CD4-positive, alpha-beta T cell treated with Interleukin-15 for 4 hours (primary cell): ENCODE measurements at regions not wholly inside any gene's neighbourhood (a gene's known extent, or its start where the extent isn't known, plus 50 kb on each side); places are given as distances from the start of the nearest gene placed in this dataset.

Experiments
- DNase-seq: peaks from one replicate; pipeline ENCODE4 v3.0.0-alpha.2; 2020; ENCODE audit warnings: low spot score

DNA sequence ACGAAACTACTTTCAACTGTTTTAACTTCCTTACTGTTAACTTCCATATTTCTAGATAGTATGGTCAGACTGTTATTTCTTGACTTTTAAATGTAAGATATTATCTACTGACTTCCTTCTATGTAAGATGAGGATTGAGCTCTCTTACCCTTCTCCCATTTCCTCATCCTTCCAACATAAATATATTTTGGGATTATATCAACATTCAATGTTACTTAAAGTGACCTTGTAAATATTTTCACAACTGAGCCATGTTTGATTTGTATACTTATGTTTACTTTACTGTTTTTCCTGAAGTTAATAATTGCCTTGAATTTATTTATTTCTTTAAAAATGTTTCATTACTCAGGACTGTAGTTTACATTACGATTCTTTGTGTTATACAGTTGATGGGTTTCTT, 148.7 kb downstream of the ZIC5 start:
- no peak for DNase-seq

DNA sequence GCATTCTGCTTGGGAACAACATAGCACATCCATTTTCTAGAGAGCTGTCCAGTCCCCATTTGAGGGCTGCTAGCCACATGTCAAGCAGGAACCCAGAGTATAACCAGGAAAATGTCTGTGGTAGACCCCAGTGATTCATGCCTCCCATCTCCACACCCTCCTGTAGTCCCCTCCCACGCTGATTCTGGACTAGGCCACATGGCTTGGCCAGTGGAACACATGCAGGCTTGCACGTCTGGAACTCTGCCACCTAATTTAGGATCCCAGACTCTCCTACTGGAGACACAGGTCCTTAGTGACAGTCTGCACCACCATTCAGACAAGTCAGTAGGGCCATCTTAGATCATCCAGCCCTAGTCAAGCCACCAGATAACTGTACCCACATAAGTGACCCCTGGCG, 149.8 kb downstream of the ZIC5 start:
- DNase-seq = no peak

DNA sequence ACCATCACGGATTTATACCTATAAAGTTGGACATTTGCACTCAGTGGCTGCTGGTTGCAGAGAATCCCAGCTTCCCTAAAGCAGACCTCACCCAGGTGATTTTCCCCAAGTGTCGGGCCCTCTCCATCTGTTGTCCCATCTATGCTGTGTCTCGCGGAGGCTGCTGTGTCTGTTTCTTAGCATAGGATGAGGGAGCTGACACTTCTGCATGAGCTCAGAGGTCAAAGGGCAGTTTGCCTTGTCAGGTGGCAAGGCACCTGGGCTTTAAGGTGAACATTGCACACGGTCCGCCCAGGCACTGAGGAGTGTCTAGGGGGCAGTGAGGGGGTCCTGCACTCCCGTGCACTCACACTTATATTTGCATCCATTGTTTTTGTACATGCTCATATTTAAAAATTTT, 151.6 kb downstream of the ZIC5 start:
- no peak for DNase-seq

DNA sequence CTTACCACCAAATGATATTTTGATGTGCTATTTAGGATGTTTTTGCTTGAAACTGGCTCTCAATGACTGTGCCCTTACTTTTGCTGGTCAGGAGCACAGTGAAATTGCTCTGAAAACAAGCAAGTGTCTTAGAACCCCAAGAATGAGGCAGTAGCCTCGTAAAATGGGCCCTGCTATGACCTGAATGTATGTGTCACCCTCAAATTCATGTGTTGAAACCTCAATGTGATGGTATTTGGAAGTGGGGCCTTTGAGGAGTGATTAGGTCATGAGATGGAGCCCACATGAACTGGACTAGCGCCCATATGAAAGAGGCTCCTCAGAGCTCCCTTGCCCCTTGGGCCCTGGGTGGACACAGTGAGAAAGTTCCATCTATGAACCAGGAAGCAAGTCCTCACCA, 155.2 kb downstream of the ZIC5 start:
- DNase-seq = no peak

DNA sequence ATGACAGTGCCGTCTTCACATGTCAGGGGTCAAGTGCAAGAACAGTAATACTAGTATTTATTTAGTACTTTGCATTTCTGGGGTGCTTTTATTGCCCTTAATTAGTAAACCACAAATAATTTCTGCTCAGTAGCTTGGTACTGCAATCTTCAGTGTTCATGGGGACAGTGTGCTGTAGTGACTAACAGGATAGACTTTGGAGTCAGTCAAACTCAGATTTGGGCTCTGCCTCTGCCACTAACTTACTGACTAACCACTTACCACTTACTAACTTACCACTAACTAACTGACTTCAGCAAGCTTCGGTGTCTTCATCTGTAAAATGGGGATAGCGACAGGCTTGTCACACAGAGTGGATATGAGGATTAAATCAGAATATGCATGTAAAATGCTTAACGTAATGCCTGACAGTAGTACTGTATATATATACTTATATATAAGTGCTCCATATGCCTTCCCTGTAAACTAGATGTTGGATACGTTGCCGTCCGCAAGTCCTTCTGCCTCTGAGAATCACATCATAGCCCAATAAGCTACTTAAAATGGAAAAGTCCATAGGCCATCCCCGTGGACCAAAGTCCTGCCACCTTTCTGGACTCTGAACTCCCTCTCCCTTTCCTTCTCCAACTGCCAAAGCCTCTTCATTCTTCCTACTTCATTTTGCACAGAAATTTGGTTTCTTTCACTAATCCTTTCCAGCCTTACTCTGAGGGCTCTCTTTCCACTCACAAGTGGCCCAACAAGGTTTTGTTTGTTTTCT, 158.1 kb downstream of the ZIC5 start:
- no peak for DNase-seq

DNA sequence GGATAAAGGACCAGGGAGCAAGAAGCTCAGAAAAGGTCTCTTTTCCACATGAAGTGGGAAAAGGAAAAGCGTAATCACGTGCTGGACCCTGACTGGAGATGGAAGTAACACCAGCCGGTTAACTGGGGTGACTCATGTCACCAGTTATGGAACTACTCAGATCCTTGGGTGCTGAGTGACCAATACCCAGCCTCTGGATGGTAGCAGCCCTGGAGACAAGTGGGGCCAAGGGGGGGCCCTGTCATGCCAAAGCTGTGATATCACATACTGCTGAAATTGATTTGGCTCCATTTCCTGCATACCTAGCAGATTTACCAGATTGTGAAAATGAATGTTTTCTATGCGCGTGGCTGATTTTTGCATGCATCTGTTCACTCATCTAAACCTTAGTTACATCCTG, 158.9 kb downstream of the ZIC5 start:
- DNase-seq = no peak

DNA sequence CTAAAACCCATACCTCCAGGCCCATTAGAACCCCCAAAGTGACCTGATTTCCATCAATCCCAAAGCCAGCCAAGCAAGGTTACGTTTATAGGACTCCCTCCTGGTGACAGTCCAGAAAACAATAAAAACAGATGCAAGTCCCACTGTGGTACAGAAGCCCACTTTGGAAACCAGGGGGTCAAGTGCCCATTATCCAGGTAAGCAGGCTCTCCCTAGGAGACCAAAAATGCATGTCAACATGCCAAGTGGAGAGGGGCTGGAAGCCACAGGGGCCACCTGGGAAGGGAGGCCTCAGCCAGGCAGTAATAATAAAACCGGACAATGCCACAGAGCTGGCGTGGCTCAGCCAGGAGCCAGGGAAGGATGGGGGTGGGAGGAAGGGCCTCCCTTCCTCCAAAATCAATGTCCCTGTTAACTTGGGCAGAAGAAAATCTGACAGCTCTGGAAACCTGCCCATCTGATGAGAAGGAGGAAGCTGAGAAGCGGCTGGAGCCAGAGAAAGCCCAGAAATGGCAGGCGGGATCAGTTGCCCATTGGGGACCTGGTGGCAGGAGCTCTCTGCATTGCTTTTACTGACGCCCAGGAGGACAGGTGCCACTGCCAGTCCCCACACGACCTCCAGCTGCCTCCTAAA, 160.4 kb downstream of the ZIC5 start:
- no peak for DNase-seq

DNA sequence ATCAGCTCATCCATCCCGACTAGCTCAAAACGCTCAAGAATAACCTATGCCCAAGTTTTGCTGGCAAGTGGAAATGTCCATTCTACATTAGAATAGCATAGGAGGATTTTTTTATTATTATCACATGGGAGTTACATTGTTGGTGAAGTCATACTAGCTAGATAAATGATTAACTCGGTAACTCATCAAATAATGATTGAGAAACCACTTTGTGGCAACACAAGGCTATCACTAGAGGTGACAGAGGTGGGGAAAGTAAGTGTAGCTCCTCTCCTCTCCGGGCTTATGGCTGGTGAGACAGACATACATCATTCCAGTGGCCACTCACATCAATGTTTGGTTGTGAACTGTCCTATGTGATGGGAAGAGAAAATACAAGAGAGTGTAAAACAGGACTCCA, 161.6 kb downstream of the ZIC5 start:
- DNase-seq = no peak

DNA sequence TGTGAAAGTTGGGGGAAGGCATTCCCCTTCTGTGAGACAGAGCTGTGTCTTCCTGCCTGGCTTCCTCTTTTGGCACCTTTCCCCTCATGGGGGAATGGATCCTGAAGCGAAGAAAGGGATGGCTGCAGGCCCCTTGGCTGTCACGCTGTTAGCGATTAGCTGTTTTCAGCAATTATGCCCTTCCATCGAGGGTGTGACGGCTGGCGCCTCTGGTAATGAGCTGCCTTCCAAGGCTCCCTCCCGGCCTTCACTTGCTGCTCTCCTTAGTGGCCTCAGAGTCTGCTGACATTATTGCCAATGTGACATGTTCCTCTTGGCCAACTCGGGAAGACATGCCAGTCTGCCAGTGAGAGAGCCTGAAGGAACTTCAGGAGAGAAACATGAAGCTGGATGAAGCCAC, 162.1 kb downstream of the ZIC5 start:
- no peak for DNase-seq

DNA sequence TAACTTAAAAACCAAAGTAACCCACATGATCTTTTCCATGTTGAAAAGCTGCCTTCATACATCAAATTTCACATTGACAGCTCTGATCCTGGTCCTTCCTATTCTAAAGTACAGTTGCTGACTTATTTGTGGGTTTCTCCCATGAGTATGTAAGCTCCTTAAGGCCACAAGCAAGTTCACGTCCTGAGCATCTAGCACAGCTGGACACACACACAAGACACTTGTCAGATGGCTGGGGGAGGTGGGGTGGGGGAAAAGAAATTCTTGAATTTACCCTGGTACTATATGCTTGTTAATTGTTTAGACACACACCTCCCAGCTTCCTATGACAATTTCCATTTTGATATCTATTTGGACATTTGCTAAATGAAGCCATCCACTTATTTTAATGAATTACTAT, 162.8 kb downstream of the ZIC5 start:
- DNase-seq = no peak

DNA sequence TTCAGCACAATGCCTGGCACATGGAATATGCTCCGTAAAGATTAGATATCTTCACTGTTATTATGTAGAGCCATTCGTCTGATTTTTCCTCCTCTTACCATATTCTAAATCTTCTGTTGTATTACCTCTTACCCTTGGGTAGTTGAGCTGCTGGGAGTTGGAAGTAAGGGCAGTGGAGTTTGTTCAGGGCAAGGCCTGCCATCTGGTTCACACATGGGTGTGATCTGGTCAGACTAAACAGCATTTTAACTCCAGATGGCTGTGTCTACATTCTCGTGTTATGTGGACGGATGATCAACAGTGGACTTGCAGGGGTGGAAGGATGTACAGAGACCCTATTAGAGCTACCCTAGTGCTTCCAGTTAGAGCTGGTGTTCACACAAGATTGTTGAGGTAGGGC, 164.9 kb downstream of the ZIC5 start:
- DNase-seq = no peak

DNA sequence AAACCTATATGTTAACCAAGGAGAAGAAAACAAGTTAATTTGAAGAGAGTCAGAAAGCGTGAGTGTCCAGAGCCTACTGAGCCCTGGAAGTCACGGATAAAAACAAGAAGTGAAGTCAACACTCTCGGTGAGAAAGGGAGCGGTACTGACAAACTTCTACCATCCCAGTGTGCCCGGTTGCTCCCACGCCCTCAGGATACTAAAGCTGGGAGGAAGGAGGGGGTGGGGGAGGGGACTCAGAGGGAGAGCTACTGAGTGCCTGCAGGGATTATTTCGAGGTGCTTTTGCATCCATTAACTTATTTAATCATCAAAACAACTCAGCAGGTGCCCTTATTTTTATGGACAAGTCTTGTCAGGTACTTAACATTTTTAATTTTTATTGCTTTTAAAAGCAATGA, 166.2 kb downstream of the ZIC5 start:
- DNase-seq = no peak

DNA sequence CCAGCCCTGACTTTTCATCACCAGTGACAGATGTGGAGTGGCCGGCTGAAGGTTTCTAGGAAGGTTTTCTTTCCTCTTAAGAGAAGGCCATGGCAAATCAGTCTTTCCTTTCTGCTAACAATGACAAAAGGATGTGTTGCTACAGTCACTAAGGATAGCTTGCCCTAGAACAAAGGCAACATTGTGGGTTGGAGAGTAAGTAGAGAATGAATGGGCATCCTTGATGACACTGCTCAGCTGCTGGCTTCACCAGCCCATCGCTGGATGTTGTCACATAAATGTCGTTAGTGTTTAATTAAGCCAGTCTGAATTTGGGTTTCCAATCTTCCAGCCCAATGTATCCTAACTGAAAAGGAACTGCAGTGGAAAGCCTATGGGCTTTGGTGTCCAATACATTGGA, 168.4 kb downstream of the ZIC5 start:
- no peak for DNase-seq

DNA sequence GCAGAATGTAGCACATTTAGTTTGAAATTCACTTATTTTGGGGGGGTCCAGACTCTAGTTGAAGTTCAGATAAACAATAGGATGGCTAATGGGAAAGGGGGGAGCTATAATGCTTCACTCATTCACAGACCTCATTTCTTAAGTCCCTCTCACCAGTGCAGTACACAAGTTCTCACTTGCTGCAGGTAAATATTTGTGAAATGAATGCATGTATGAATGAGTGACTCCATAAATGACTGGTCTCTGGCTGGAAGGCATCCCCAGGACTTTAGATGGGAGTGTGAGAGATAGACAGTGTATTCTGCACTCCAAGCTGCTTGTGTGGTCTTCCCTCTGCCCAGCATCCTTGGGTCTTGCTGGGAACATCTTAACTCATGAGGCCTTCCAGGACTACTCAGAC, 169.2 kb downstream of the ZIC5 start:
- DNase-seq = no peak

DNA sequence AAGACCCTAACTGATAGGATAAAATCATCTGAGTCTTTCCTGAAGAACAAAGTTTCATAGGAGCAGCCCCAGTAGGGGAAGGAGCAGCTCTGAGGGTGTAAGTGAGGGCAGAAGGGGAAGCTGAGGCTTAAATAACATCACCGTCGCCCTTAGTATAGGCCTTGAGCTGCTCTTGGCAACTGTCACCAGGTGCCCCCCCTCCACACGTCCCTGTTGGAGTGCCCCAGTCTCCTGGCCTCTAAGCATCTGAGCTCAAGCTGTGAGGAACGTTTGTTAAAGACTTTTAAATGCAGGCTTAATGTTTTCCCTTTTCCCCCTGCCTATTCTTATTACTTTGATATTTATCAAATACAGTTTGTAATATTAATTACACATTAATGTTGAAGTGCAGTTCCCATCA, 170.6 kb downstream of the ZIC5 start:
- no peak for DNase-seq

DNA sequence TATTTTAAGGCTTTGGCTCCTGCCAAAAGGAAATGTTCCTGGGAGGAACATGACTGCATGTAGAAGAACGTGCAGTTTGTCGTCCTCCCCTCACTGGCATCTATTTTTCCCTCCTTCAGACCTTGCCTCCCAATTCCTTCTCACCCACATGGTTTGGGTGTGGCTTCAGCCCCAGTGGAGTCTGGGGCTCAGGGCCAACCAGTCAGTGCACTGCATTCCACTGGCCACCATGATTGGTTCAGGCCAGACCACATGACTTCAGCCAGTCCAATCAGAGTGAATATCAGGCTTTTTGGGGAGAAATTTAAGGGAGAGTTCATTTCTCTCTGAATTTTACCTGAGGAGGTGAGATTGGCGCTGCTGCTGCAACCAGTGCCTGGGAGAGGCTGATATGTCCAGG, 171.6 kb downstream of the ZIC5 start:
- DNase-seq = no peak

DNA sequence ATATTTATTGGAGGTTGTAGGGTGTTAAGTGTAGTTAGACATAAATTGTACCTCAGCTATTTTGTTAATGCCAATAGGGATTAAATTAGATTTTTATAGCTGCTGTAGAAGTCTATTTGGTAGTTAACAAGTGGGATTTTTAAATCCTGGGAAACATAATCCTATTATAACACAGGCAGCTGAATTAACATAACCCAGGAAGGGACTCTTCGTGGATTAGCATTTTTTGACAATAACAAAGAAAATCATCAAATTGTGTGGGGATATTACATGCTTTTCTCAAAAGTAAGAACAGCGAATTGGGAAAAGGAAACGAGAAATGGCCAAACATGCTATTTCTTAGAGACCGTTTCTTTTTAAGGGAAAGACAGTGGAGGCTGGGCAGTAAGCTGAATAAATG, 172.8 kb downstream of the ZIC5 start:
- no peak for DNase-seq

DNA sequence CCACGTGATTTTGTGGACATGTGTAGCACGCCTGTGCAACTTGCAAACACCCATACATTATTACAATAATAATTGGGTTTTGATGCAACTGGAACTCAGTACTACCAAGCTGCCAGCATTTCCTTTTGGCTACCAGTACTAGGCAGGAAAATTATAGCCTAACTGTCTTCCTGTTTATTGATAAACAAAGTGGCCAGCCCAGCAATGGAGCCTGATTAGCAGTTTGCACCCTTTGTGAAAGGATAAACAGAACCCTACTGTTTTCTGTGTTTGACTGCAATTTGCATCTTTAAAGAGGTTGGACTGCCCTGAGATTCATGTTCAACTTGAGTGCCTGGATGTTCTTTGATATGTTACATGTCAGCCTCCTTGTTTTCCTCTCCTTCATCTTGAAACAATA, 173.9 kb downstream of the ZIC5 start:
- DNase-seq = no peak

DNA sequence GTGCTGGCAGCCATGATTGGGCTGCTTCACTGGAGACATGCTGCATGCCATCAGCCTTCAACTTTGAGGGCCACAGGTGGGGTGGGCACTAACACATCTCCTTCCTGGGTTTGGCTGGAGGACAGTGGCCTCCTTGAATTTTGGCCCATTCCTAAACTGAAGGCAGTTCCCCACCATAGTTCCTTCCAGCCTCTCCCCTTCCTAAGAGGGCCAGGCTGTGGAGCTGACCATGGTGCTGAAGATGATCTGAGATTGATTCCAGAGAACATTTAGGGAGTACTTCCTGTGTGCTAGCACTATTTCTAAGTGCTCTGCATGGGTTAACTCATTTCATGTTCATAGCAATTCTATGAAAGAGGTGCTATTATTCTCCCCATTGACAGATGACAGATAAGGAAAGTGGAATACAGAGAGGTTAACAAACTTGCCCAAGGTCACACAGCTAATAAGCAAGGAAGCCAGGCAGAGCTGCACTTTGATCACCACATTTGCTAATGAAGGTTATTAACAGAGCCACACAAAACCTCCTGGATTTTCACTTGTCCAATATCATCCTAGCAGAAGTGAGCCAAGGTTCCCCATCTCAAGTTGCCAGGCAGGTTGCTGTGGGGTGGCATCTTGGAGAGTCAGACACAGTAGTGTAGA, 175.3 kb downstream of the ZIC5 start:
- DNase-seq = no peak

DNA sequence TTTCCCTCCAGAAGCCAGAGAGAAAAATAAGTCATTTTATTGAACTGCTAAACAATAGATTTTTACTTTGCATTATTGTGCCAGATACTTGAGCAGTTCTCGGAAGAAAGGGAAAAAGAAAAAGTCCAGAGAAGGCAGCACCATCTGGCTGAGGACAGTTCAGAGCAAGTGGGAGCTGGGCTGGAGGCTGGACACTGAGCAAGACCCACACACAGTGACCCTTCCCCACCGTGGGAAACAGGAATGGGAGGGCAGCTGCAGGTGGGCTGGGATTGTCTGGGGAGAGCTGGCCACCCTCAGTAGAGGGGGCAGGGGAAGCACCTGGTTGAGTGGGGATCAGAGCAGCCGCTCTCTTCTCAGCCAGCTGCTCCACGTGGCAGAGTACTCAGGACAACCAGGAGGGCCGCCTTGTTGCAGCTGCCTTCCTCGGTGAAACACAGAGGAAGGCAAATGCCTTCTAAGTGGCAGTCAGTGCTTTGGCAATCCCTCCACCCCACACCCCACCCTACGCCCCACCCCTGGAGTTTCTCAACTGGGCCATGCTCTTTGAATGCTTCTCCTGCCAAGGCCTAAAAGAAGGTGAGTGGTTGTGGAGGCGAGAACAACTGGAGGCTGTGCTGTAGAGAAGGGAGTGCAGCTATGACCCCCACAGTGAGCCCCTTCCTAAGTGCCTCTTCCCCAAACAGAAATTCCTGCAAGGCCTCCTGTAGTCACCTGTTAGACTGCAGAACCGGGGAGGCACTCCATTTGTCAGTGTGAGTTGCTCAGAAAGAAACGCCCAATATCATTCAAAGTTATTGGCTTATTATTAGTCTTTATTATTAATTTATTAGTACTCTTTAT, 179.3 kb downstream of the ZIC5 start:
- no peak for DNase-seq

DNA sequence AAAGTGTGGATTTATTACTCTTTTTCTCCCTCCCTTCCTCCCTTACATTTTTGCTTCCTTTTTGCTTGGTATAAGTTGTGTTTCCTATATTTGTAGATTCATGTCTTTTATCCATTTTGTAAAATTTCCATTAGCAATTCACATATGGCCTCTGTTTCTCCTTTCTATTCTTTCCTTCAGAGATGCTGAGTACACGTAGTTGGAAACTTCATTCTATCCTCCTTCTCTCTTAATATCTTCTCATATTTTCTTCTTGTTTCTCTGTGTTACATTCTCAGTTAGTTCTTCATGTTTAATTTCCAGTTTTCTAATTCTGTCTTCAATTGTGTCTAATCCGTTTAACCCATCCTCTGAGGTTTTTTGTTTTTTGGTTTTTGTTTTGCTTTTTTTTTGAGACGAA, 188.9 kb downstream of the ZIC5 start:
- DNase-seq = no peak

DNA sequence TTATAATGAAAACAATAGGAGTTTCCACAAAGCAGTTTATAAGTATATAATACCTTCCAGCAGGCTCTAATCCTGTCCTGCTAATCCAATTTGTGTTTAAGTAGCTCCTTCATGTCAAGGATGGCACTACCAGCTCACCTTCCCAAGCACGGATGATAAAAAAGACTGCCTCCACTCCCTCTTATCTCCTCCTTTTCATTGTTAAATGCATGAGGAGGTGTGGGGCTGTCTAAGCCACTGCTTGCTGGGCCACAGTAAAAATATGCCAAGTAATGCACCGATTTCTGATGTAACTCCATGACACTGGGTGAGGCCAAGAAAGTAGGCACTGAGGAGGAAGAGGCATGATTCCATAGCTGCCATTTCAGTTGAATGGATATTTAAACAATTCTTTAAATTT, 193.1 kb downstream of the ZIC5 start:
- no peak for DNase-seq

DNA sequence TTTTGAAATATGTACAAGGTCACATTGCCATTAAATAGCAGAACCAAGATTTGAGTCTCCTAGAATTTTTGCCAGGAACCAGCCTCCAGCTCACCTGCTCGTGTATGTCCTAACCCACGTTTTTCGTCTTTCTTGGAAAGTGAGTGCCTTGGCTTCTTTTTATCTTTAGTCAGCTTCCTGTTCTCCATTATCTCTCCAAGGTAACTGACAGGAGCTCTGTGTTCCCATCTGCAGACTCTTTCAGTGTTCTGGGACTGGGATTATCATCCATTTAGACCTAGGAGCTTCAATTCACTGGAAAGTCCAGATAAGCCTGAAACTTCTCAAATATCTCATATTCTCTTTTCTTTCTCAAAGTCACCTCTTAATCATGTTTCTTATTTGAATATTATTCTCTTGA, 193.7 kb downstream of the ZIC5 start:
- no peak for DNase-seq
